C4-2B (cell line): ENCODE measurements at regions not wholly inside any gene's neighbourhood (a gene's known extent, or its start where the extent isn't known, plus 50 kb on each side); places are given as distances from the start of the nearest gene placed in this dataset.

ENCODE experiments used
- H3K27ac ChIP-seq: fragments of 450-650 bp; 2 replicates; pipeline ENCODE4 v1.5.1; 2017
- CTCF ChIP-seq: fragments of 450-650 bp; conservative IDR thresholded peaks from 2 replicates; pipeline ENCODE4 v1.5.1; 2017; ENCODE audit warnings: mild to moderate bottlenecking
- ZFX ChIP-seq: fragments of 450-650 bp; IDR thresholded peaks from 2 replicates; pipeline ENCODE4 v1.6.1; 2017

- no peak for TF ChIP-seq CTCF
- TF ChIP-seq ZFX: no peak
- no peak overlapping the region for H3K27ac ChIP-seq
Measured at GRCh38 chr17:72588961-72589360, 468.1 kb downstream of the SOX9 start.

- no peak overlapping the region for H3K27ac ChIP-seq
- TF ChIP-seq ZFX (no peak), CTCF (no peak)
Measured at GRCh38 chr17:72590382-72590781, 469.6 kb downstream of the SOX9 start.

- H3K27ac ChIP-seq: no peak overlapping the region
- no peak for TF ChIP-seq CTCF
- TF ChIP-seq ZFX: no peak
Measured at GRCh38 chr17:72590882-72591281, 470.1 kb downstream of the SOX9 start.

GRCh38 chr17:72591289-72592241 is 470.7 kb downstream of the SOX9 start:
- TF ChIP-seq CTCF (no peak), ZFX (no peak)
- H3K27ac ChIP-seq: no peak overlapping the region; the same call in 1 of the 2 replicates

- H3K27ac ChIP-seq: peak overlapping the region; percentile 20
- TF ChIP-seq ZFX: peak; percentile 36; the same call in 1 of the 2 replicates
- no peak for TF ChIP-seq CTCF
Measured at GRCh38 chr17:72592242-72592966, 471.6 kb downstream of the SOX9 start.

GRCh38 chr17:72592967-72593325 is 472.1 kb downstream of the SOX9 start:
- TF ChIP-seq ZFX: no peak
- no peak for TF ChIP-seq CTCF
- H3K27ac ChIP-seq: no peak overlapping the region

- no peak overlapping the region for H3K27ac ChIP-seq
- no peak for TF ChIP-seq ZFX
- TF ChIP-seq CTCF: no peak
Measured at GRCh38 chr17:72594248-72594647, 473.4 kb downstream of the SOX9 start.
